GM18868 (cell line): ENCODE measurements at regions not wholly inside any gene's neighbourhood (a gene's known extent, or its start where the extent isn't known, plus 50 kb on each side); places are given as distances from the start of the nearest gene placed in this dataset.
A peak's percentile ranks its signal among the peaks of the same experiment; 100 is the strongest.
"Not testable (repeated sequence)": the region's sequence is repeated elsewhere in the genome, so short reads cannot be mapped to it uniquely, and the experiment has no call there.

Experiments
- ATAC-seq: cut with Tn5 transposase; IDR thresholded peaks from one replicate; pipeline ENCODE4 v1.9.1; 2021; ENCODE audit warnings: mild to moderate bottlenecking, moderate library complexity; ENCODE audit not compliant: unreplicated experiment

GRCh38 chr1:87398641-87399040, 70.0 kb downstream of the LMO4 start:
- no peak for ATAC-seq

DNA sequence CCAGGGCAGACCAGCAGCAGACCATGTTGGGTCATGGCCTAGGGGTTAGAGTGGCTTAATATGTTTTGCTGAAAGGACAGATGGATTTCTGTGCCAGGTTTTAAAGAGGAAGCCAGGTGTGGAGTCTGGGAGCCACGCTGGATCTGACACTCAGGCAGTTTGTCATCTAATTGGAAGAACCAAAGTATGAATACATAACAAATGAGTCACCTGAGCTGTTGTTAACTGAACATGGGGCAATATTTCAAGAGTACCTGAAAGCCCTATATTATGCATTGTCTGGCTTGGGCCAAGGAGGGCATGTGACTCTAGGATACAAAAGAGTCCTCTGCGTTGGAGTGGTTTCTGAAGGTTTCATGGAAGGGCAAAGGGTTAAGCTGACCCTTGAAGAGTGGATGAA, 70.6 kb downstream of the LMO4 start:
- no peak for ATAC-seq

DNA sequence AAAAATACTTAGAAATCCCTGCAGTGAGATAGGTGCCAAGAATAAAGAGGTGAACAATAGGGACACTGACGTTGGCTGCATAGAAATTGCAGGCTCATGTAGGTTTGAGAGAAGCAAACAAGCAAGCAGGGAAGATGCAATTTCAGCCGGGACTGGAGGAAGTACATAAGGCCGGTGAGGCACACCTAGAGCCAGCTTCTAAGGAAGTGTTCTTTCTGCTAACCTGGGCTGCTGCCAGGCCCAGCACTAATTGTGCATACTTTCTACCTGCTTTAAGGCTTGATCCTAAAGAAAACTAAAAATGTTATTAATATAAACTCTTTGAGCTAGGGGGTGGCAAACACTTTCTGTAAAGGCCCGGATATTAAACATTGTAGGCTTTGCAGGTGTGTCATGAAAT, 71.0 kb downstream of the LMO4 start:
- ATAC-seq = no peak

GRCh38 chr1:87400813-87401212, 72.1 kb downstream of the LMO4 start:
- ATAC-seq = no peak

- ATAC-seq = no peak
Observed at GRCh38 chr1:87402241-87403002, 73.7 kb downstream of the LMO4 start.

DNA sequence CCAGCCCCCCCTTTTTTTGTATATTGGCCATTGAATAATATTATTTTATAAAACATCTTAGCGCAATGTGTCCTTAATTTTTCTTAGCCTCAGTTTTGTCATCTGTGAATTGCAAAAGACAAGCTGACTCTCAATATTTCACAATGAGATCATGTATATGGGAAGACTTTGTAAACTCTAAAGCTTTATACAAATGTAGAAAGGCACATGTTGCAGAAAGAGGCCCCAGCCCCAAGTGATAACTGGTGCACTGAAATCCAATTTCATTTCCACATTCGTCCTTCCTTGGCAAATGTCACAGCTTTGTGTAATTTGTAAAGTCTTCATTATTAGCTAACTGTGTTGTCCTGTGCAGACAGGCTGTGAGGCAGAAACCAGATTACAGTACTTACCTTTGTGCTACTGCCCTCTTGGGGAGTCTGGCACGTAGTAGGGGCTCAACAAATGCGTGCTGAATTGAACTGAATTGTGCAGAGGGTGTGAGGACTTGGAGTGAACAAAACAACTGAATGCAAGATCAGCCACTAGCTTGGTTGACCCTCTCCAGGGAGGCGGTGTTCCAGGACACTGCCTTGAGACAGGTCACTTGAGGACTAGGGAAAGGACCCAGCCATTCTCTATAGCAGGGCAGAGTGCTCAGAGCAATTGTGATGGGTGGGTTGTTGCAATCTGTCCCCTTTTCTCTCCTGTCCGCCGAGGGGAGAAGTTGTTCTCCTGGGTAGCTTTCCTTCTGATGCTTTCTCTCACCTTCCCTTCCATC, 74.6 kb downstream of the LMO4 start:
- ATAC-seq = no peak

GRCh38 chr1:87404296-87404695, 75.6 kb downstream of the LMO4 start:
- peak; percentile 60 for ATAC-seq

- ATAC-seq = no peak
Observed at GRCh38 chr1:87408665-87409248, 80.1 kb downstream of the LMO4 start.

- ATAC-seq = no peak
Observed at GRCh38 chr1:87410776-87411480, 82.2 kb downstream of the LMO4 start.

- not testable (repeated sequence) for ATAC-seq
Observed at GRCh38 chr1:87413846-87414245, 85.2 kb downstream of the LMO4 start.

GRCh38 chr1:87418048-87418447, 89.4 kb downstream of the LMO4 start:
- ATAC-seq = no peak

- no peak for ATAC-seq
Observed at GRCh38 chr1:87421809-87422208, 93.1 kb downstream of the LMO4 start.

GRCh38 chr1:87424541-87424940, 95.9 kb downstream of the LMO4 start:
- no peak for ATAC-seq

GRCh38 chr1:87426463-87427249, 98.0 kb downstream of the LMO4 start:
- ATAC-seq = no peak

DNA sequence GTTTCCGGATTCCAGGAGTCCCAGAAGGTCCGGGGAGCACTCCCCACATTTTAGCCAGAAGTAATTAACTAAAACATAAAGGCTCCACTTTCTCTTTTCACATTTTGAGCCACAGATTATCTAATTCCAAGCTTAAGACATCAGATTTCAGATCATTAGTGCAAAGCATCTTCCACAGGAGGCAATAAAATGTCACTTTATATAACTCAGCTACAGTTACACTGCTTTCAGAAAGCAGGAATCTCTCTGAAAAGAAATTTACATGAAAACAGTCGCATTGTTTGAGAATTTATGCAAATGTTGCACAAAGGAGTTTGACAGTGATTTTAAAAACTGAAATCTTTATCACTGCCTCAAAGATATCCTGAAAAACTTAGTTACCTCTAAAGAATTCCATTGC, 99.7 kb downstream of the LMO4 start:
- no peak for ATAC-seq

DNA sequence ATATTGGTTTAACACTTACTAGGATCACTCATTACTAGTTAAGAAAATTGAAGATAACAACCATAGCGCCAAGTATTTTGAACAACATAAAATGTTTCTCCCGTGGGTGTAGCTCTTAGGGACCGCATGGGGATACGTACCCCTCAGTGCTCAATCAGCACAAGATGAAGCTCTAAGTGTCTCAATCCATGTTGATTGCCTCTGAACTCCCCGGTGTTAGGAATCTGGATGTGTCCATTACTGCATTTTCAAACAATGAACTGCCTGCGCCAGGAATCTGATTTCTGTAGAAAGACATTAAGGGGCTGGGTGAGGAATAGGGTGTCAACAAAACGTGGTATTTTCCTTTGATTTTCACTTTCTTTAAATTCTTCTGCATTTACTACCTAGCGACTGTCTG, 100.2 kb downstream of the LMO4 start:
- ATAC-seq = no peak

DNA sequence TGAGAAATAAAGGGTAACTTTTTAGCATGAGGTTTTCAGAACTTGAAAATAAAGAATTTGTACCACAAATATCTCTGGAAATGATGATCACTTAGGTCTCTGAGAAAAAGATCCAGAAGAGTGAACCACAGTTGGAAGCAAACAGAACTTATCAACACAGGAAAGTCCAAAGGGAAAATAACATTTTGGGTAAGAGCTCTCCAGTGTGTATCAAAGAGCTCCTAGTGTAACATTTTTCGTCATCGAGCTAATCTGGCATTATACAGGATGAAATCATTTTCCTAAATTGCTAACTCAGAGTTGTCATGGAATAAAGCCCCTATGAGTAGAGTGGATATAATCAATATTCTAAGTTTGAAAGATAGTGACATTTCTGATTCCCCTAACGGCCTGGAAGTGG, 104.0 kb downstream of the LMO4 start:
- no peak for ATAC-seq

- not testable (repeated sequence) for ATAC-seq
Observed at GRCh38 chr1:87433101-87433500, 104.4 kb downstream of the LMO4 start.

DNA sequence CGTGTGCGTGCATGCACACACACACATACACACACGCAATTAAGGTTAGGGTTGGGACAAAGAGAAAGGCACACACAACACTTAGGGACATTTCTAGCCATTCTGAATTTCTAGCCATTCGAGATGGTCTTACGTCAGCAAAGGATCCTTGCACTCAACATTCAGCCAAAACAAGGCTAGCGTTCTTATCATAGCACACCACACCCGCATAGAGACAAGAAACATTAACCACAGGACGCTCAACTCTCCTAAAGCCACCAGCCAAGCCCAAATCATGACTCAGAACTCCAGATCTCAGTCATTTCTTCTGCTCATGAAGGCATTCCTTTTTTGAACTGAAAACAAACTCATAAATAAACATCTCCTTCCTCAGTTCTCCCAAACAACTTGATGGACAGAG, 106.8 kb downstream of the LMO4 start:
- peak; percentile 43 for ATAC-seq

DNA sequence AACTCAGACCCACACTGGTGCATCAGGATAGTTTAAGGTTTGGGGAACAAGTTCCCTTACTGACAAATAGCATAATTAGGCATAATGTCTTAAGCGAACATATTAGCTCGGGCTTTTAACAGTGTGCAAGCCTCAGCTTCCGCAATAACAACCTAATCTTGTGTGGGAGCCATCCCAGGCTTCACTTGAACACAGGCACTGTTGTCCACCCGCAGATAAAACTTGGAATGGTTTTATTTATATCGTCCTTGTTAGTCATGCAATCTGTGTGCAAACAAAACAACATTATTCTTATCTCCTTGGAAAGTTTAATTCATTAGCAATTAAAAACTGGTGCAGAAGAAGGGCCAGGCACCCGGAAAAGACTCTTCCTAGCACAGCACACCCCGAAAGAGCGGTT, 107.4 kb downstream of the LMO4 start:
- not testable (repeated sequence) for ATAC-seq

DNA sequence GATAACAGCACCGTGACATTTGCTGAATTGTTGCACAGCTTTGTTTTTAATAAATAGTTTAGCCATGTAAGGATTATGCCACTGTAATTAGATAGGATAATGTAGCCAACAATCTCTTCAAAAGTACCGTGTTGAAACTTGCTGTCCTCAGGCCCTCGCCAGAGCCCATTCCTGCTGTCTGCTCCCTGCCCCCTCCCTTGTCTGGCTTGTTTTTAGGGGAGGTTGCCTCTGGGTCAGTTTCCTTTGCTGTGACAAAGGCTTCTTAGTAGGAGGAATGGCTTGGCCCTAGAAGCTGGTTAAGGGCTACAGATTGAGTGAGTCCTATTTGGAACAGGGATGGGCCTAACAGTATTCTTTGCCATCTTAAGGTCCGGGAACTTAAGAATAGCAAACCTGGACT, 107.9 kb downstream of the LMO4 start:
- no peak for ATAC-seq
